Liver (tissue), 3 donors: ENCODE measurements at regions not wholly inside any gene's neighbourhood (a gene's known extent, or its start where the extent isn't known, plus 50 kb on each side); places are given as distances from the start of the nearest gene placed in this dataset.

Experiments used
- FOXA1 ChIP-seq: IDR thresholded peaks from 2 replicates; pipeline ENCODE4 v1.6.1; 2016; ENCODE audit warnings: antibody characterized with exemption
- JUND ChIP-seq, 2 donors: IDR thresholded peaks; 2 replicates each; pipeline ENCODE4 v1.6.1; 2016; ENCODE audit warnings: antibody characterized with exemption in 2 of 2
- TAF1 ChIP-seq: conservative IDR thresholded peaks from 2 replicates; pipeline ENCODE4 v1.6.1; 2016; ENCODE audit warnings: antibody characterized with exemption, mild to moderate bottlenecking
- TF ChIP-seq, protein P1 (sequence below): fragments of 150-350 bp; IDR thresholded peaks from 2 replicates; pipeline ENCODE4 v1.5.1; 2017; ENCODE audit warnings: improper control_type of control experiment, low read depth, low read length; ENCODE audit not compliant: missing input control
- TF ChIP-seq, protein P2 (sequence below): IDR thresholded peaks from 2 replicates; pipeline ENCODE4 v1.6.1; 2016; ENCODE audit warnings: antibody characterized with exemption
- TF ChIP-seq, protein P3 (sequence below): IDR thresholded peaks from 2 replicates; pipeline ENCODE4 v1.6.1; 2016; ENCODE audit warnings: antibody characterized with exemption
- donor health status: healthy.
- donor health status: healthy.

DNA sequence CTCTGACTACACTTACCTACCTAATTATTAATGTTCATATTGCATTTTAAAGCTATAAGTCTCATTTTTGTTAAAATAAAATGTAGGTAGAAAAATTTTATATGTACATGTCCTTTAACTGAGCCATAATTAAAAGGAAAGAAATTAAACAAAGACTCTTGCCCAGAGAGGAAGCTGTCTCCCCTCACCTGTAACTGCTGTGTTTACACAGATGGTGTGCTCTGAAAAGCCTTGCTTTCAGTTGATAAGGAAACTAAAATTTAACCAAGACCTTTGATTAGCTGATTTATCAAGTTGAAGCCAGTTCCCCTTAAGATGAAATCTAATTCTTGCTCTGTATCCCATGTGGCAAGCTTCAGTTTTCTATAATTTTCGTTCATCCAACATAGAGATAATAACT is 213.5 kb downstream of the LYPLAL1 start:
- TF ChIP-seq, protein P1, sequence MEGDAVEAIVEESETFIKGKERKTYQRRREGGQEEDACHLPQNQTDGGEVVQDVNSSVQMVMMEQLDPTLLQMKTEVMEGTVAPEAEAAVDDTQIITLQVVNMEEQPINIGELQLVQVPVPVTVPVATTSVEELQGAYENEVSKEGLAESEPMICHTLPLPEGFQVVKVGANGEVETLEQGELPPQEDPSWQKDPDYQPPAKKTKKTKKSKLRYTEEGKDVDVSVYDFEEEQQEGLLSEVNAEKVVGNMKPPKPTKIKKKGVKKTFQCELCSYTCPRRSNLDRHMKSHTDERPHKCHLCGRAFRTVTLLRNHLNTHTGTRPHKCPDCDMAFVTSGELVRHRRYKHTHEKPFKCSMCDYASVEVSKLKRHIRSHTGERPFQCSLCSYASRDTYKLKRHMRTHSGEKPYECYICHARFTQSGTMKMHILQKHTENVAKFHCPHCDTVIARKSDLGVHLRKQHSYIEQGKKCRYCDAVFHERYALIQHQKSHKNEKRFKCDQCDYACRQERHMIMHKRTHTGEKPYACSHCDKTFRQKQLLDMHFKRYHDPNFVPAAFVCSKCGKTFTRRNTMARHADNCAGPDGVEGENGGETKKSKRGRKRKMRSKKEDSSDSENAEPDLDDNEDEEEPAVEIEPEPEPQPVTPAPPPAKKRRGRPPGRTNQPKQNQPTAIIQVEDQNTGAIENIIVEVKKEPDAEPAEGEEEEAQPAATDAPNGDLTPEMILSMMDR = no peak
- TF ChIP-seq TAF1 = no peak
- no peak for TF ChIP-seq JUND (IDR thresholded peaks at IDR 0.05)
- no peak for TF ChIP-seq FOXA1
- TF ChIP-seq, protein P2, sequence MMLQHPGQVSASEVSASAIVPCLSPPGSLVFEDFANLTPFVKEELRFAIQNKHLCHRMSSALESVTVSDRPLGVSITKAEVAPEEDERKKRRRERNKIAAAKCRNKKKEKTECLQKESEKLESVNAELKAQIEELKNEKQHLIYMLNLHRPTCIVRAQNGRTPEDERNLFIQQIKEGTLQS = no peak
- TF ChIP-seq, protein P3, sequence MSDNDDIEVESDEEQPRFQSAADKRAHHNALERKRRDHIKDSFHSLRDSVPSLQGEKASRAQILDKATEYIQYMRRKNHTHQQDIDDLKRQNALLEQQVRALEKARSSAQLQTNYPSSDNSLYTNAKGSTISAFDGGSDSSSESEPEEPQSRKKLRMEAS = no peak
